ENCODE measurements at regions not wholly inside any gene's neighbourhood (a gene's known extent, or its start where the extent isn't known, plus 50 kb on each side); places are given as distances from the start of the nearest gene placed in this dataset.

DNA sequence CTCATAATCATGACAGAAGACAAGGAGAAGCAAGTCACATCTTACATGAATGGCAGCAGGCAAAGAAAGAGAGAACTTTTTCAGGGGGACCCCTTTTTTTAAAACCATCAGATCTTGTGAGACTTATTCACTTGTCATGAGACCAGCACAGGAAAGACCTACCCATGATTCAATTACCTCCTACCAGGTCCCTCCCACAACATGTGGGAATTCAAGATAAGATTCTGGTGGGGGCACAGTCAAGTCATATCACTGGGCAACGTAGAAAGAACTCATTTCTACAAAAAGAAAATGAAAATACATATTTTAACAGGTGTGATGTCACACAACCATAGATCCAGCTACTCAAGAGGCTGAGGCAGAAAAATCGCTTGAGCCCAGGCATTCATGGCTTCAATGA is 304.1 kb downstream of the IPMK start:
- TF ChIP-seq ZFX (IDR thresholded peaks at IDR 0.05; ENCODE audit: borderline replicate concordance) = no peak
- TF ChIP-seq, protein P1, sequence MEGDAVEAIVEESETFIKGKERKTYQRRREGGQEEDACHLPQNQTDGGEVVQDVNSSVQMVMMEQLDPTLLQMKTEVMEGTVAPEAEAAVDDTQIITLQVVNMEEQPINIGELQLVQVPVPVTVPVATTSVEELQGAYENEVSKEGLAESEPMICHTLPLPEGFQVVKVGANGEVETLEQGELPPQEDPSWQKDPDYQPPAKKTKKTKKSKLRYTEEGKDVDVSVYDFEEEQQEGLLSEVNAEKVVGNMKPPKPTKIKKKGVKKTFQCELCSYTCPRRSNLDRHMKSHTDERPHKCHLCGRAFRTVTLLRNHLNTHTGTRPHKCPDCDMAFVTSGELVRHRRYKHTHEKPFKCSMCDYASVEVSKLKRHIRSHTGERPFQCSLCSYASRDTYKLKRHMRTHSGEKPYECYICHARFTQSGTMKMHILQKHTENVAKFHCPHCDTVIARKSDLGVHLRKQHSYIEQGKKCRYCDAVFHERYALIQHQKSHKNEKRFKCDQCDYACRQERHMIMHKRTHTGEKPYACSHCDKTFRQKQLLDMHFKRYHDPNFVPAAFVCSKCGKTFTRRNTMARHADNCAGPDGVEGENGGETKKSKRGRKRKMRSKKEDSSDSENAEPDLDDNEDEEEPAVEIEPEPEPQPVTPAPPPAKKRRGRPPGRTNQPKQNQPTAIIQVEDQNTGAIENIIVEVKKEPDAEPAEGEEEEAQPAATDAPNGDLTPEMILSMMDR (IDR thresholded peaks at IDR 0.05) = no peak

DNA sequence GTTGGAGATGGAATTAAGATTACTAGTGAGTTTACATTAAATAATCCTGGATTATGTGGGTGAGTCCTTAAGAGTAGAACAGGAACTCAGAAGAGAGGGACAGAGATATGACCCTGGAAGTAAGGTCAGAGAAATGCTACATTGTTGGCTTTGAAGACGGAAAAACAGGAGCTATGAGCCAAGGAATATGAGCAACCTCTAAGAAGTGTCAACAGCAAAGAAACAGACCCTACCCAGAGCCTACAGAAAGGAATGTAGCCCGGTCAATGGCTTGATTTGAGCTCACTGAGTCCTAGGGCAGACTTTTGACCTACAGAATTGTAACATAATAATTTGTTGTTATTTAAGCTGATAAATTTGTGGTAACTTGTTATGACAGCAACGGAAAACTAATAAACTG is 304.9 kb downstream of the IPMK start:
- TF ChIP-seq, protein P1 (IDR thresholded peaks at IDR 0.05) = no peak
- TF ChIP-seq ZFX (IDR thresholded peaks at IDR 0.05; ENCODE audit: borderline replicate concordance) = no peak
- H3K27ac ChIP-seq = no peak overlapping the region

More for the DNA sequence above, 304.1 kb downstream of the IPMK start:
- H3K27ac ChIP-seq = no peak overlapping the region

DNA sequence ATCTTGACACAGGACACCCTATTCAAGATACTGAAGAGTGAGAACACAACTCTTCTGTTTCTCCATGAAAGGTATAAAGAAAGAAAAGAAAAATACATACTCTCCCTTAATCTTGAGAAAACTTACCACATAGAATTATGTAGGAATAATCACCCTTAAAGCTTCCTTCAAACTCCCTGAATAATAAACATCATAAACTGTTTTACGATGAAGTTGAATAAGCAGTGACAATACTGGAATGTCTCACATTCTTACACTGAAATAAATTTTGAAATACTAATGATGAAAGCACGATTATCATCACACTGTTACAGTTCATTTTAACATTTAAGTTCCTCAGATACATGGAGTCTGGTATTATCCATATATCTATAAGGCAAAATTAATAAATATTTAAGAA is 306.2 kb downstream of the IPMK start:
- no peak for TF ChIP-seq ZFX (IDR thresholded peaks at IDR 0.05; ENCODE audit: borderline replicate concordance)
- TF ChIP-seq, protein P1 (IDR thresholded peaks at IDR 0.05) = no peak
- no peak overlapping the region for H3K27ac ChIP-seq

DNA sequence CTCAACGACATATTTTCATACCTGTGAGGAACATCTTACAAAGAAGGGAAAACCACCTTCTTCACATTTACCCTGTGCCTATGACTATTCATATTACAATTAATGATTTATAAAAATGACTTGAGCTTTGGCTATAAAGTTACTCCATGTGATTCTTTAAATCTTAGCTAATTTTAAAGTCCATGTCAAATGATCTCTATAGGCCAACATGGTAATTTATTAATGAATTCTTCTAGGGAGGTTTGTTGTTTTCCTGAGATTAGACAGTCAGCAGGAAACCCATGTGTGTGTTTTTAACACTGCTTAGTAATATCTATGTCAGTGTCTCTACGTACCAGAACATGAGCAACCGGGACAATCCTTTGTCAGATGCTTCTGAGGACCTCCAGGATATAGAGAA is 307.3 kb downstream of the IPMK start:
- TF ChIP-seq, protein P1 (IDR thresholded peaks at IDR 0.05) = no peak
- TF ChIP-seq ZFX (IDR thresholded peaks at IDR 0.05; ENCODE audit: borderline replicate concordance) = no peak

DNA sequence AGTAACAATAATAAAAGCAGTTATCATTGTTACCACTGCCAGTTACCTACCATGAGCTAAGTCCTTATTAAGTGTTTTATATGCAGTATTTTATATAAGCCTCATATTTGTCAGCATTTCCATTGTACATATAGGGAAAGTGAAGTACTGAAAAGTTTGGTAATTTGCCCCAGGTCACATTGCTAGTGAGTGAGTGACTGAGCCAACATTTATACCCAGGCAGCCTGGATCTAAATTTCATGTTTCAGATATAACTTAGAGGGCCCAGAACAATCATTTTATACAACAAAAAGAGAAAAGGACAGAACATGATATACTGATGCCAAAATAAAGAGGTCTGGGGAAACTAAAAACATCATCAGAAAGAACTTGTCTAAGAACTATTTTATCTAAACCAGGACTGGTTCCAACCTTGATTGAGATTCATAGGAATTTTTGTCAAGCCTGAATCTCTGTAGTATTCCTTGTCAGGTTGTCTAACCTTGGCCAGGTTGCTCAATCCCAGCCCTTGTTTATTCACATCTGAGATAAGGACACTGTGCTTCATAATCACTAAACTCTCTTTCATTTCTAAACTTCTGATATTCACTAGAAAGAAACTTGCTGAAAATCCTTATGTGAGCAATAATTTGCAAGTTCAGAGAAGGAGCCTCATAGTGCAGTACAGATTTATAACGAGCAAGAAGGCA is 308.2 kb downstream of the IPMK start:
- no peak for TF ChIP-seq ZFX (IDR thresholded peaks at IDR 0.05; ENCODE audit: borderline replicate concordance)
- TF ChIP-seq, protein P1 (IDR thresholded peaks at IDR 0.05) = no peak
- H3K27ac ChIP-seq = no peak overlapping the region

More for the DNA sequence above, 307.3 kb downstream of the IPMK start:
- no peak overlapping the region for H3K27ac ChIP-seq

DNA sequence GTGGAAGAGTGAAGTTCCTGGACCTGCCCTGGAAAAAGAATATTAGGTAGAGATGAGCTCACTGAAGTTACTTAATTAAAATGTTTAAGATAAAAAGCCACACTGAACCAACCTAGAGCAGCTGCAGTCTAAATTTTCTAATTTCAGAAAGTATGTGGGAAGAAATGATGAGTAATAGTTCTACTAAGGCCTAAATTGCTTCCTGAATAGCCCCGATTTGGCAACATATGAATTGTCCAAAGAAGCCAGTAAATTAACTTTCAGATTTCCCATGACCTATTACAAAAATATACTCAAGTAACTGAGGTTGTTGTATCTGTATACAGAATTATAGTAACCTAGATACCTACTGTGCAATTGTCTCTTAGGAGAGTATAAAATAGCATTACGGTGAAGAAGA is 312.6 kb downstream of the IPMK start:
- TF ChIP-seq, protein P1 (IDR thresholded peaks at IDR 0.05) = no peak
- no peak for TF ChIP-seq ZFX (IDR thresholded peaks at IDR 0.05; ENCODE audit: borderline replicate concordance)
- H3K27ac ChIP-seq = no peak overlapping the region

DNA sequence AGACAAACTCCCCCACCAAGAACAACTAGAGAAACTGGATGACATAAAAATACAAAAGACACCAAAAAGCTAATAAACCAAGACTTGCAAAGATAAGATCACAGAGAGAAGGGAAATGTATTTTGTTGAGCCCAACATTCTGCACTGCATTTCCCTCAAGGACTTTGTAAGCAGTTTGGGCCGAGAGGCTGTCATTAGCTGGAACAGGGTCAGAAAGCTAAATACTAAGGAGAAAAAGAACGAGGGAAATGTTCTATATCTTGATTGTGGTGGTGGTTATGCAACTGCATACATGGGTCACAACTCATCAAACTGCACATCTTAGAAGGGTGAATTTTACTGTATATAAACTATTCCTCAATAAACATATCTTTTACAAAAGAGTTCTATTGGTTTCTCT is 315.0 kb downstream of the IPMK start:
- TF ChIP-seq, protein P1 (IDR thresholded peaks at IDR 0.05) = no peak
- TF ChIP-seq ZFX (IDR thresholded peaks at IDR 0.05; ENCODE audit: borderline replicate concordance) = no peak
- H3K27ac ChIP-seq = no peak overlapping the region

Measured in 22Rv1 (cell line).